PFSK-1 (cell line): ENCODE measurements at regions not wholly inside any gene's neighbourhood (a gene's known extent, or its start where the extent isn't known, plus 50 kb on each side); places are given as distances from the start of the nearest gene placed in this dataset.

Experiments
- FOXP2 ChIP-seq: optimal IDR thresholded peaks from 2 replicates; pipeline ENCODE3; 2011; ENCODE audit warnings: borderline replicate concordance, control low read depth, inconsistent platforms; ENCODE audit not compliant: insufficient read depth; ENCODE audit errors: extremely low read length, extremely low read depth
- POLR2AphosphoS5 ChIP-seq: IDR thresholded peaks from 2 replicates; pipeline ENCODE4 v1.6.1; 2012; ENCODE audit warnings: low read depth, mild to moderate bottlenecking, control low read depth, low read length, moderate library complexity
- REST ChIP-seq, 2 experiments: IDR thresholded peaks; 2 replicates each; pipeline versions ENCODE4 v1.6.1 to v1.8.0; 2011 to 2012; ENCODE audit warnings: low read depth in 2 of 2, low read length in 2 of 2, control low read depth in 1 of 2, inconsistent platforms in 1 of 2, mild to moderate bottlenecking in 1 of 2, moderate library complexity in 1 of 2; ENCODE audit not compliant: insufficient read depth in 1 of 2
- SIN3A ChIP-seq: IDR thresholded peaks from 2 replicates; pipeline ENCODE4 v1.6.1; 2012; ENCODE audit warnings: mild to moderate bottlenecking, low read length, moderate library complexity, borderline replicate concordance; ENCODE audit not compliant: insufficient read depth
- TAF1 ChIP-seq: IDR thresholded peaks from 2 replicates; pipeline ENCODE4 v1.6.1; 2012; ENCODE audit warnings: low read length, control low read depth, borderline replicate concordance; ENCODE audit not compliant: insufficient read depth

GRCh38 chr3:43856761-43857160 lies 166.0 kb downstream of the ABHD5 start:
- TF ChIP-seq REST (IDR thresholded peaks at IDR 0.05; ENCODE audit: insufficient read depth in 1 of 2, low read depth in 2 of 2, low read length in 2 of 2), result no peak
- no peak for TF ChIP-seq POLR2AphosphoS5
- no peak for TF ChIP-seq TAF1
- TF ChIP-seq FOXP2, result no peak
- no peak for TF ChIP-seq SIN3A

- TF ChIP-seq TAF1 (no peak), REST (IDR thresholded peaks at IDR 0.05; ENCODE audit: insufficient read depth in 1 of 2, low read depth in 2 of 2, low read length in 2 of 2) (no peak), FOXP2 (no peak), SIN3A (no peak), POLR2AphosphoS5 (no peak)
These were observed 166.9 kb downstream of the ABHD5 start for GRCh38 chr3:43857361-43858293.

GRCh38 chr3:43858294-43858701 lies 167.6 kb downstream of the ABHD5 start:
- TF ChIP-seq REST (IDR thresholded peaks at IDR 0.05; ENCODE audit: insufficient read depth in 1 of 2, low read depth in 2 of 2, low read length in 2 of 2) (no peak), FOXP2 (no peak), POLR2AphosphoS5 (no peak), TAF1 (no peak), SIN3A (no peak)

DNA sequence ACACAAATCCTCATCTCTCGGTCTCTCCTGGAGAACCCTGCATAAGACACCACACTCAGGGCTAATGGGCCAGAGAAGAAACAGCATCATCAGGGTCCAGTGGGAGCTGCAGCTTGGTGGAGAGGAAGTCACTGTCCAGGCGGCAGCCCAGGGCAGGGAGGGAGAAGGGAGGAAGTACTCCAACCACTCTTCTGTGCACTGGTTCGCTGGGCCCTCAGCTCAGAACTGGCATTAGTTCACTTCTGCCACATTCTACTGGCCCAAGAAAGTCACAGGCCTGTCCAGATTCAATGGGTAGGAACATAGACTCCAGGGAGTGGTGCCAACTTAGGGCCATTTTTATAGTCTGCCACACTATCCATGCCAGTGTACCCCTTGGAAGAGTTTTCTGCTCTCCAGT lies 169.0 kb downstream of the ABHD5 start:
- TF ChIP-seq TAF1 (no peak), POLR2AphosphoS5 (no peak), REST (IDR thresholded peaks at IDR 0.05; ENCODE audit: insufficient read depth in 1 of 2, low read depth in 2 of 2, low read length in 2 of 2) (no peak), SIN3A (no peak), FOXP2 (no peak)

- TF ChIP-seq POLR2AphosphoS5, result no peak
- no peak for TF ChIP-seq FOXP2
- TF ChIP-seq REST (IDR thresholded peaks at IDR 0.05; ENCODE audit: insufficient read depth in 1 of 2, low read depth in 2 of 2, low read length in 2 of 2), result no peak
- TF ChIP-seq SIN3A, result no peak
- TF ChIP-seq TAF1, result no peak
These were observed 170.9 kb downstream of the ABHD5 start for GRCh38 chr3:43861635-43862034.
